Spleen (tissue), 11 donors: ENCODE measurements at regions not wholly inside any gene's neighbourhood (a gene's known extent, or its start where the extent isn't known, plus 50 kb on each side); places are given as distances from the start of the nearest gene placed in this dataset.
A peak's percentile ranks its signal among the peaks of the same experiment; 100 is the strongest.

ENCODE experiments used
- DNase-seq: peaks from one replicate; pipeline ENCODE4 v3.0.0-alpha.2; 2020
- H3K27ac ChIP-seq, 8 donors: fragments of 200-600 bp; sonication (generic) in 7 of 8; 1 replicate in 4 of 8; 2 replicates in 4 of 8; pipeline versions ENCODE4 v1.5.0 to v1.8.0; 2016 to 2021; ENCODE audit warnings: inconsistent platforms in 4 of 8, mild to moderate bottlenecking in 4 of 8, moderate library complexity in 1 of 8
- H3K27me3 ChIP-seq, 7 donors: fragments of 200-600 bp; sonication (generic) in 6 of 7; replicated peaks in 1 of 7; 1 replicate in 4 of 7; 2 replicates in 3 of 7; pipeline versions ENCODE4 v1.5.0 to v1.8.0; 2016 to 2021; ENCODE audit warnings: inconsistent platforms in 3 of 7, mild to moderate bottlenecking in 1 of 7
- H3K36me3 ChIP-seq, 6 donors: fragments of 200-600 bp; sonication (generic) in 5 of 6; 1 replicate in 4 of 6; 2 replicates in 2 of 6; pipeline versions ENCODE4 v1.5.0 to v1.8.0; 2016 to 2021; ENCODE audit warnings: inconsistent platforms in 2 of 6
- H3K4me1 ChIP-seq, 6 donors: fragments of 200-600 bp; sonication (generic) in 5 of 6; 1 replicate in 3 of 6; 2 replicates in 3 of 6; pipeline versions ENCODE4 v1.5.0 to v1.8.0; 2016 to 2021; ENCODE audit warnings: inconsistent platforms in 3 of 6
- H3K4me3 ChIP-seq, 8 donors: fragments of 200-600 bp; sonication (generic) in 7 of 8; 1 replicate in 4 of 8; 2 replicates in 4 of 8; pipeline versions ENCODE4 v1.5.0 to v1.8.0; 2016 to 2021; ENCODE audit warnings: inconsistent platforms in 4 of 8, mild to moderate bottlenecking in 4 of 8, moderate library complexity in 2 of 8
- H3K9me3 ChIP-seq, 8 donors: fragments of 200-600 bp; sonication (generic) in 7 of 8; 1 replicate in 4 of 8; 2 replicates in 4 of 8; pipeline versions ENCODE4 v1.5.0 to v1.8.0; 2016 to 2021; ENCODE audit warnings: inconsistent platforms in 4 of 8
- POLR2A ChIP-seq, 3 donors: fragments of 450-650 bp; IDR thresholded peaks; one replicate each; pipeline ENCODE4 v1.5.1; 2017; ENCODE audit warnings: antibody characterized with exemption in 3 of 3, mild to moderate bottlenecking in 1 of 3
- POLR2AphosphoS5 ChIP-seq, 3 donors: sonication (generic); formaldehyde crosslinking; IDR thresholded peaks; one replicate each; pipeline ENCODE4 v1.5.1; 2017; ENCODE audit warnings: antibody characterized with exemption in 3 of 3
- WGBS, 5 donors: extraction: QIAGEN DNeasy Blood & Tissue Kit in 3 of 5; methylation state at CpG; one replicate each; pipeline versions ENCODE4 v1.1.5 to v1.1.7; 2013 to 2018; 5-methylcytosine and 5-hydroxymethylcytosine counted together
- intact Hi-C: fragments of 100-400 bp; cut with DNase I; formaldehyde crosslinking; loops from one replicate; pipeline ENCODE4 v1.15.0; 2023; ENCODE audit warnings: low total_unique reads
- TF ChIP-seq, protein P1 (sequence below), 11 experiments: fragments of 200-600 bp in 7 of 11; fragments of 450-650 bp in 4 of 11; sonication (generic) in 4 of 11; IDR thresholded peaks in 8 of 11; conservative IDR thresholded peaks in 3 of 11; 1 replicate in 7 of 11; 2 replicates in 4 of 11; pipeline versions ENCODE4 v1.4.0 to v1.8.0; 2016 to 2021; ENCODE audit warnings: antibody characterized with exemption in 11 of 11, inconsistent platforms in 4 of 11, mild to moderate bottlenecking in 1 of 11
- donor health status: healthy with polysubstance abuse.
- donor health status: DM: no; HTN: no; CAD: no; lungs with moderate emphysema.
- donor health status: DM: no; HTN: no; CAD: no.
- donor health status: Bipolar disorder and iron deficiency.
- donor health status: healthy.
- donor health status: DM: no; HTN: no; CAD: no.
- donor health status: DM: yes; HTN: yes; CAD: no.

DNA sequence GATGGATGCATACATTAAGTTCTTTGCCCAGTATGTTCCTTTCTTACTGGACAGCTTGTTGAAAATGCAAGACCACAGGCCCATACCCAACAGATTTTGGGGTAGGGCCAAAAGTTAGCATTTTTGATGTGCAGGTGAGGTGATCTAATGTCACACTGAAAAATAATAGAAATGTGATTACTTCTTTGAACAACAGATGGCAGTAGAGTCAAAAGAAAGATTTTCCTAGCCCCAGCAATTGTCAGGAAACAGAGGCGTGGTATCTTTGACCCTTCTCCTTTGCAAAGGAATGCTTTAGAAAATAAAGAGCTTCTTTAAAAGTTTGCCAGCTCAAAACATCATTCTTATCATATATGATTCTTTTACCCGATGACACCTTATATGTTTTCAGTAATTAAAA, 343.6 kb upstream of the SYT4 start:
- H3K9me3 ChIP-seq = no peaks in the 10 kb centered on the region
- intact Hi-C loops = no loop called here
- no peaks in the 10 kb centered on the region for H3K36me3 ChIP-seq
- H3K27ac ChIP-seq = no peak overlapping the region
- no peaks in the 10 kb centered on the region for H3K4me1 ChIP-seq
- DNase-seq = no peak
- H3K27me3 ChIP-seq = no peaks in the 10 kb centered on the region
- no peak for TF ChIP-seq POLR2A (IDR thresholded peaks at IDR 0.05)
- TF ChIP-seq, protein P1, sequence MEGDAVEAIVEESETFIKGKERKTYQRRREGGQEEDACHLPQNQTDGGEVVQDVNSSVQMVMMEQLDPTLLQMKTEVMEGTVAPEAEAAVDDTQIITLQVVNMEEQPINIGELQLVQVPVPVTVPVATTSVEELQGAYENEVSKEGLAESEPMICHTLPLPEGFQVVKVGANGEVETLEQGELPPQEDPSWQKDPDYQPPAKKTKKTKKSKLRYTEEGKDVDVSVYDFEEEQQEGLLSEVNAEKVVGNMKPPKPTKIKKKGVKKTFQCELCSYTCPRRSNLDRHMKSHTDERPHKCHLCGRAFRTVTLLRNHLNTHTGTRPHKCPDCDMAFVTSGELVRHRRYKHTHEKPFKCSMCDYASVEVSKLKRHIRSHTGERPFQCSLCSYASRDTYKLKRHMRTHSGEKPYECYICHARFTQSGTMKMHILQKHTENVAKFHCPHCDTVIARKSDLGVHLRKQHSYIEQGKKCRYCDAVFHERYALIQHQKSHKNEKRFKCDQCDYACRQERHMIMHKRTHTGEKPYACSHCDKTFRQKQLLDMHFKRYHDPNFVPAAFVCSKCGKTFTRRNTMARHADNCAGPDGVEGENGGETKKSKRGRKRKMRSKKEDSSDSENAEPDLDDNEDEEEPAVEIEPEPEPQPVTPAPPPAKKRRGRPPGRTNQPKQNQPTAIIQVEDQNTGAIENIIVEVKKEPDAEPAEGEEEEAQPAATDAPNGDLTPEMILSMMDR (IDR thresholded peaks at IDR 0.05 in 8 of 11, conservative IDR thresholded peaks at IDR 0.05 in 3 of 11) = peak in 9 of 11 experiments; percentile 18 to 54 (median 45)
- TF ChIP-seq POLR2AphosphoS5 (IDR thresholded peaks at IDR 0.05) = no peak
- no peak overlapping the region for H3K4me3 ChIP-seq
- WGBS, 5 donors = 11 to 25% (median 13%) methylated on average over 2 of the region's 2 CpGs

DNA sequence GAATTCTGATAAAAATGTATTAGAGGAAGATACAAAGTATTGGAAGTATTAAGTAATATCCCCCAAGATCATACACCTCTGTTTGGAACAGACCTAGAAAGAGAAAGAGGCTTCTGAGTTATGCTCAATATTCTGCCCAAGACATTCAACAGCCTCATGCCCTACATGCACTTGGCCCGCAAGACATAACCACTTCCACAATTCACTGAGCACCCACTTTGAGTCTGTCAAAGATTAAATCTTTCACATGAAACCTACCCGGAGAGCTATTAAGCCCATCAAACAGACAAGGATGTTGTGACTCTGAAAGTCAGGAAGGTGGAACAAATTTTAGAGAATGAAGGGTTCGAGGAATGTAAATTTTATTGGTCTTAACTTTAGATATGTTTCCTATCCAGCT, 344.7 kb upstream of the SYT4 start:
- Histone ChIP-seq H3K4me1 (no peaks in the 10 kb centered on the region), H3K4me3 (no peak overlapping the region), H3K36me3 (no peaks in the 10 kb centered on the region), H3K27ac (no peak overlapping the region), H3K27me3 (no peaks in the 10 kb centered on the region), H3K9me3 (no peaks in the 10 kb centered on the region)
- TF ChIP-seq, protein P1 (IDR thresholded peaks at IDR 0.05 in 8 of 11, conservative IDR thresholded peaks at IDR 0.05 in 3 of 11) = no peak
- TF ChIP-seq POLR2A (IDR thresholded peaks at IDR 0.05) = no peak
- no peak for TF ChIP-seq POLR2AphosphoS5 (IDR thresholded peaks at IDR 0.05)
- WGBS, 5 donors = 55 to 86% (median 65%) methylated on average over 3 of the region's 3 CpGs
- no peak for DNase-seq
- intact Hi-C loops = no loop called here

DNA sequence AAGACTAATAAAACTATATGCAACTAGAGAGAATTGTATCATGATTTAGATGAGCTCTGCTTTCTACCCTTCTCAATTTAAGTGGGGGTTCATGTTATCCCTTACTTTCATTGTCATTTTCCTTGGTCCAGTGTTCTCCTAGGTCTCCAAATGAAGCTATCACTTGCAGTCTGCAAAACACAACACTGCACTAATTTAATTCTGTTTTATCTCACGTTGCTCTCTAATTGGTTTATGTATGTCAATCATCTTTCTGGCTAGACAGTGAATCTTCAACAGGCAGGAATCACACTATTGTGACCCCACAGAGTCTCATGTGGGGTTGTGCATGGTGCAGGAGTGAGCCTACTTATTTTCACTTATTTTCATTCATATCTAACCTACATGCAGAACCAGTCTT, 348.3 kb upstream of the SYT4 start:
- no peaks in the 10 kb centered on the region for H3K36me3 ChIP-seq
- H3K27ac ChIP-seq = no peak overlapping the region
- 32 to 55% (median 46%) methylated on average over 1 of the region's 1 CpG for WGBS, 5 donors
- no peaks in the 10 kb centered on the region for H3K9me3 ChIP-seq
- intact Hi-C loops = no loop called here
- H3K4me1 ChIP-seq = no peaks in the 10 kb centered on the region
- no peaks in the 10 kb centered on the region for H3K27me3 ChIP-seq
- H3K4me3 ChIP-seq = no peak overlapping the region
- TF ChIP-seq POLR2A (IDR thresholded peaks at IDR 0.05) (no peak), POLR2AphosphoS5 (IDR thresholded peaks at IDR 0.05) (no peak)
- TF ChIP-seq, protein P1 (IDR thresholded peaks at IDR 0.05 in 8 of 11, conservative IDR thresholded peaks at IDR 0.05 in 3 of 11) = no peak
- no peak for DNase-seq

DNA sequence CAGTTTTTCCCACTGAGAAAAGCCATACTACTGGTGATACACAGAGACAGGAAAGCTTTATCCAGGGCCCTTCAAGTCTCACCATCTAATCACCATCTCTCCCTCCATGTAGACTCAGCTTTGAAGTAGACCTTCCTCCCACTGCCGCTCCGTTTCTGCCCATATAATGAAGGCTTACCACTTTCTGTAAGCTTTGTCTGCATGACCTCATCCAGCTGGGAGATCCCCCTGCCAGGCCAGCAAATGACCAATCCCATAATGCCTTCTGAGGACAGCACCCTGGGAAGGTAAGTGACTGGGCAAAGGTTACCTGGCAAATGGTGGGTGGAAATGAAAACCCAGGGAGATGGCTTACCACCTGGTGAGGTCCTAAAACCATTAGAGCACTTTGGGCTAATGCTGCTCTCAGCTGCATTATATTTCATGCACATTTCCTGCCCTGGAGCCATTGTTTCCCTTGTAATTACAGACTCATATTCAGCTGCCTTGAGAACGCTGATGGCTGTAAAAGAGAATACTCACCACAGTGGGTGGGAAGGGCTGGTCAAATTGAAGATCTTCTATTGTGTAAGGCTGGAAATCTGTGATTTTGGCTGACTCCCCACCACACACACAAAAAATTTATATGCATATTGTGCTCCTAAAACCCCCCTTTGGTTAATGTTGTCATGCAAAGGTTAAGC, 350.7 kb upstream of the SYT4 start:
- 60 to 91% (median 73%) methylated on average over 3 of the region's 3 CpGs for WGBS, 5 donors
- intact Hi-C loops = no loop called here
- Histone ChIP-seq H3K9me3 (no peaks in the 10 kb centered on the region), H3K27me3 (no peaks in the 10 kb centered on the region), H3K27ac (no peak overlapping the region), H3K4me3 (no peak overlapping the region), H3K36me3 (no peaks in the 10 kb centered on the region), H3K4me1 (no peaks in the 10 kb centered on the region)
- TF ChIP-seq POLR2A (IDR thresholded peaks at IDR 0.05) (no peak), POLR2AphosphoS5 (IDR thresholded peaks at IDR 0.05) (no peak)
- TF ChIP-seq, protein P1 (IDR thresholded peaks at IDR 0.05 in 8 of 11, conservative IDR thresholded peaks at IDR 0.05 in 3 of 11) = no peak
- DNase-seq = no peak
